A549 (cell line): ENCODE measurements at regions not wholly inside any gene's neighbourhood (a gene's known extent, or its start where the extent isn't known, plus 50 kb on each side); places are given as distances from the start of the nearest gene placed in this dataset.

ENCODE experiments used
- ATAC-seq, 2 experiments: fragments of 200-7000 bp in 1 of 2; fragments of >200 bp in 1 of 2; cut with Nextera tagmentation in 1 of 2; cut with Tn5 transposase in 1 of 2; 3 replicates each; pipeline versions ENCODE4 v1.8.0 to v1.9.1; 2018 to 2020; ENCODE audit warnings: mild to moderate bottlenecking in 1 of 2, moderate library complexity in 1 of 2
- CTCF ChIA-PET: fragments of 300-600 bp; sonication (Branson Sonifier 250); formaldehyde crosslinking; extraction: SDS; loops from one replicate; lab custom pipeline; 2021; ENCODE audit warnings: antibody characterized with exemption, inconsistent platforms; lab: Yijun Ruan, JAX
- POLR2A ChIA-PET: fragments of 350-600 bp; formaldehyde crosslinking; extraction: SDS; loops from one replicate; lab custom pipeline; 2021; ENCODE audit warnings: antibody characterized with exemption, inconsistent platforms; lab: Yijun Ruan, JAX
- DNase-seq, 2 experiments: peaks; one replicate each; pipeline versions ENCODE4 v3.0.0 to v3.0.0-alpha.2; 2011 to 2016; ENCODE audit warnings: low read depth in 1 of 2, low spot score in 1 of 2
- FAIRE-seq: peaks from 2 replicates; lab custom pipeline; 2011; peaks lifted over from hg19 to GRCh38; lab: Jason Lieb, UNC
- H3K27ac ChIP-seq, 2 experiments: fragments of >200 bp; sonication (Bioruptor Twin); formaldehyde crosslinking; 3 replicates each; pipeline ENCODE4 v1.5.1; 2016 to 2017
- H3K4me1 ChIP-seq: fragments of >200 bp; sonication (Bioruptor Twin); formaldehyde crosslinking; 3 replicates; pipeline ENCODE4 v1.6.1; 2016
- H3K4me2 ChIP-seq: fragments of >200 bp; sonication (Bioruptor Twin); formaldehyde crosslinking; 3 replicates; pipeline ENCODE4 v1.6.1; 2016
- H3K4me3 ChIP-seq: fragments of >200 bp; sonication (Bioruptor Twin); formaldehyde crosslinking; 3 replicates; pipeline ENCODE4 v1.5.1; 2016
- H3K9me3 ChIP-seq: fragments of >200 bp; sonication (Bioruptor Twin); formaldehyde crosslinking; 3 replicates; pipeline ENCODE4 v1.6.1; 2016
- BHLHE40 ChIP-seq: IDR thresholded peaks from 2 replicates; pipeline ENCODE4 v1.6.1; 2012; ENCODE audit warnings: low read depth, low read length, inconsistent platforms
- CHD2 ChIP-seq: fragments of 150-350 bp; IDR thresholded peaks from 2 replicates; pipeline ENCODE4 v1.6.1; 2014; ENCODE audit warnings: low read length; ENCODE audit not compliant: partially characterized antibody
- EHF ChIP-seq: fragments of 250-450 bp; sonication (Bioruptor Pico); IDR thresholded peaks from 2 replicates; pipeline ENCODE4 v1.5.0; 2020; ENCODE audit warnings: mild to moderate bottlenecking
- EHMT2 ChIP-seq: fragments of 200-600 bp; sonication (generic); IDR thresholded peaks from 2 replicates; pipeline ENCODE4 v1.6.1; 2016; ENCODE audit warnings: antibody characterized with exemption, low read depth, mild to moderate bottlenecking, moderate library complexity
- ESRRA ChIP-seq: fragments of 150-350 bp; IDR thresholded peaks from 2 replicates; pipeline ENCODE4 v1.6.1; 2014; ENCODE audit warnings: mild to moderate bottlenecking, low read length, borderline replicate concordance
- KDM5A ChIP-seq: fragments of 200-600 bp; sonication (generic); IDR thresholded peaks from 2 replicates; pipeline ENCODE4 v1.6.1; 2016; ENCODE audit warnings: antibody characterized with exemption, mild to moderate bottlenecking
- MAFK ChIP-seq: fragments of 450-650 bp; IDR thresholded peaks from 2 replicates; pipeline ENCODE4 v1.6.1; 2014; ENCODE audit not compliant: partially characterized antibody
- NPAS2 ChIP-seq: fragments of 250-450 bp; sonication (Bioruptor Pico); IDR thresholded peaks from 2 replicates; pipeline ENCODE4 v1.8.0; 2022; ENCODE audit warnings: mild to moderate bottlenecking, moderate library complexity, borderline replicate concordance
- PHF8 ChIP-seq: fragments of 200-600 bp; sonication (generic); IDR thresholded peaks from 2 replicates; pipeline ENCODE4 v1.6.1; 2016; ENCODE audit warnings: low read depth, mild to moderate bottlenecking, antibody characterized with exemption, moderate library complexity, borderline replicate concordance
- RARB ChIP-seq: fragments of 250-450 bp; sonication (Bioruptor Pico); IDR thresholded peaks from 2 replicates; pipeline ENCODE4 v1.8.0; 2021; ENCODE audit warnings: mild to moderate bottlenecking, moderate library complexity
- RNF2 ChIP-seq: fragments of 200-600 bp; sonication (generic); IDR thresholded peaks from 2 replicates; pipeline ENCODE4 v1.6.1; 2016; ENCODE audit warnings: low read depth, mild to moderate bottlenecking, antibody characterized with exemption, moderate library complexity, borderline replicate concordance
- SREBF2 ChIP-seq: fragments of 450-650 bp; IDR thresholded peaks from 2 replicates; pipeline ENCODE4 v1.6.1; 2014; ENCODE audit warnings: mild to moderate bottlenecking, moderate library complexity
- TP53 ChIP-seq: fragments of 250-450 bp; sonication (Bioruptor Pico); IDR thresholded peaks from 2 replicates; pipeline ENCODE4 v1.5.0; 2021; ENCODE audit warnings: mild to moderate bottlenecking, moderate library complexity
- ZC3H11A ChIP-seq: fragments of 450-650 bp; IDR thresholded peaks from 2 replicates; pipeline ENCODE4 v1.6.1; 2014; ENCODE audit warnings: antibody characterized with exemption, mild to moderate bottlenecking
- ZSCAN20 ChIP-seq: fragments of 250-450 bp; sonication (Bioruptor Pico); IDR thresholded peaks from 2 replicates; pipeline ENCODE4 v1.8.0; 2022; ENCODE audit warnings: mild to moderate bottlenecking, moderate library complexity
- WGBS: methylation state at CpG from one replicate; pipeline ENCODE4 v1.1.6; 2017; ENCODE audit errors: missing lambda C conversion rate; 5-methylcytosine and 5-hydroxymethylcytosine counted together
- TF ChIP-seq, protein P1 (sequence below): fragments of >200 bp; sonication (Bioruptor Twin); formaldehyde crosslinking; IDR thresholded peaks from 3 replicates; pipeline ENCODE4 v1.5.1; 2016
- TF ChIP-seq, protein P2 (sequence below): IDR thresholded peaks from 2 replicates; pipeline ENCODE4 v1.6.1; 2012; ENCODE audit warnings: low read depth, borderline replicate concordance
- TF ChIP-seq, protein P3 (sequence below): fragments of >200 bp; sonication (Bioruptor Twin); formaldehyde crosslinking; IDR thresholded peaks from 2 replicates; pipeline ENCODE4 v1.6.1; 2016
- TF ChIP-seq, protein P4 (sequence below): fragments of 200-600 bp; sonication (generic); IDR thresholded peaks from 2 replicates; pipeline ENCODE4 v1.6.1; 2016; ENCODE audit warnings: antibody characterized with exemption, mild to moderate bottlenecking, moderate library complexity
- TF ChIP-seq, protein P5 (sequence below): IDR thresholded peaks from 2 replicates; pipeline ENCODE4 v1.6.1; 2012
- TF ChIP-seq, protein P6 (sequence below): fragments of 250-450 bp; sonication (Bioruptor Pico); IDR thresholded peaks from 2 replicates; pipeline ENCODE4 v1.5.0; 2020; ENCODE audit warnings: low read depth, mild to moderate bottlenecking, moderate library complexity

DNA sequence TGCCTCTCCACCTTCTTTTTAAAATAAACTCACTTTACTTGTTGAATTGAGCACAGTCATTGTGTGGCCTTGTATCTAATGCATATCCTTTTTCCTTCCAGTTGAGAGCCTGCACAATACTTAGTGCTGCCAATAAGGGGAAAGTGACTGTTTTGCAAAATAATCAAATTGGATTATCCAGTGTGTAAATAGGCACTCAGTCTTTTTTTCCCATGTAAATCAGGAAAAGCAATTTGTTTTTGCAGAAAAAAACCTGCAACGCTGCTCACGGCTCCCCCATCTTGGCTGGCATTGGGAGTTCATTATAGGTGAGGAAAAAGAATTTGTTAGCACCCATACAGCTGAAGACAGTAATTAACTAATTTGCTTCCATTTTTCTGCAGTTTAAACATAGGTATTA is 299.9 kb downstream of the CSNK1G3 start (continued):
- TF ChIP-seq, protein P1, sequence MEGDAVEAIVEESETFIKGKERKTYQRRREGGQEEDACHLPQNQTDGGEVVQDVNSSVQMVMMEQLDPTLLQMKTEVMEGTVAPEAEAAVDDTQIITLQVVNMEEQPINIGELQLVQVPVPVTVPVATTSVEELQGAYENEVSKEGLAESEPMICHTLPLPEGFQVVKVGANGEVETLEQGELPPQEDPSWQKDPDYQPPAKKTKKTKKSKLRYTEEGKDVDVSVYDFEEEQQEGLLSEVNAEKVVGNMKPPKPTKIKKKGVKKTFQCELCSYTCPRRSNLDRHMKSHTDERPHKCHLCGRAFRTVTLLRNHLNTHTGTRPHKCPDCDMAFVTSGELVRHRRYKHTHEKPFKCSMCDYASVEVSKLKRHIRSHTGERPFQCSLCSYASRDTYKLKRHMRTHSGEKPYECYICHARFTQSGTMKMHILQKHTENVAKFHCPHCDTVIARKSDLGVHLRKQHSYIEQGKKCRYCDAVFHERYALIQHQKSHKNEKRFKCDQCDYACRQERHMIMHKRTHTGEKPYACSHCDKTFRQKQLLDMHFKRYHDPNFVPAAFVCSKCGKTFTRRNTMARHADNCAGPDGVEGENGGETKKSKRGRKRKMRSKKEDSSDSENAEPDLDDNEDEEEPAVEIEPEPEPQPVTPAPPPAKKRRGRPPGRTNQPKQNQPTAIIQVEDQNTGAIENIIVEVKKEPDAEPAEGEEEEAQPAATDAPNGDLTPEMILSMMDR, result no peak
- TF ChIP-seq, protein P2, sequence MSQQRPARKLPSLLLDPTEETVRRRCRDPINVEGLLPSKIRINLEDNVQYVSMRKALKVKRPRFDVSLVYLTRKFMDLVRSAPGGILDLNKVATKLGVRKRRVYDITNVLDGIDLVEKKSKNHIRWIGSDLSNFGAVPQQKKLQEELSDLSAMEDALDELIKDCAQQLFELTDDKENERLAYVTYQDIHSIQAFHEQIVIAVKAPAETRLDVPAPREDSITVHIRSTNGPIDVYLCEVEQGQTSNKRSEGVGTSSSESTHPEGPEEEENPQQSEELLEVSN, result no peak
- TF ChIP-seq CHD2, result no peak

DNA sequence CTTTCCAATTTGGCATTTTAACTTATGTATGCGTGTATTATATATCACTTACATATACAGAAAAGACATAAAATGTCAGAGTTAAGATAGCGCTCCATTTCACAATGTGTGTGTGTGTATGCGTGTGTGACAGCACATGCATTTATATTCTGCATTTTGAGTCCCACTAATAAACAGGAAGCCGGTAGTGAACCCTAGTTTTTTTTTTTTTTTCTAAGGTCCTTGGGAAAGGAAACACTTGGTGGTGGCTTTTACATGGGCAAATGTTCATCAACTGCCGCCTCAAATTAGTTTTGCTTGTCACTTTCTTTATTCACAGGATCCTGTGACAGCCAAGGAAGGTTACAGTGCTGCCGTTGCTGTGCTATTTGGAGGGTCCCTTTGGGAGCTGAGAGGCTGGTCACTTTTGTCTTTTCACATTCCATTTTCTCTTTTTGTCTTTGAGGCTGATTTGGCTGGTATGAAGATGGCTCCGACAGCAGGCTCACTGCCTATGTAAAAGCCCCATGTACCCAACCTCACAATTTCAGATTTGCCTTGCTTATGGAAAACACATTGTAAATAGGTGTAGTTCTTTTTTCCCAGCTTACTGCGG is 298.9 kb downstream of the CSNK1G3 start:
- H3K4me2 ChIP-seq, result peak overlapping the region; percentile 23; the same call in 2 of the 3 replicates
- FAIRE-seq (no peak), ATAC-seq (no peak), DNase-seq (no peak)
- H3K9me3 ChIP-seq, result no peaks in the 10 kb centered on the region
- H3K4me1 ChIP-seq, result peaks cover 18% of the 10 kb centered on the region; the same call in 1 of the 3 replicates
- no peak overlapping the region for H3K4me3 ChIP-seq
- ChIA-PET CTCF (no interaction called here), POLR2A (no interaction called here)
- TF ChIP-seq RARB (no peak), EHMT2 (no peak), KDM5A (no peak), BHLHE40 (no peak), SREBF2 (no peak), PHF8 (no peak), TP53 (no peak)
- TF ChIP-seq, protein P3, sequence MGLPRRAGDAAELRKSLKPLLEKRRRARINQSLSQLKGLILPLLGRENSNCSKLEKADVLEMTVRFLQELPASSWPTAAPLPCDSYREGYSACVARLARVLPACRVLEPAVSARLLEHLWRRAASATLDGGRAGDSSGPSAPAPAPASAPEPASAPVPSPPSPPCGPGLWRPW, result no peak
- 70% methylated on average over 8 of the region's 8 CpGs for WGBS
- no peak overlapping the region for H3K27ac ChIP-seq

DNA sequence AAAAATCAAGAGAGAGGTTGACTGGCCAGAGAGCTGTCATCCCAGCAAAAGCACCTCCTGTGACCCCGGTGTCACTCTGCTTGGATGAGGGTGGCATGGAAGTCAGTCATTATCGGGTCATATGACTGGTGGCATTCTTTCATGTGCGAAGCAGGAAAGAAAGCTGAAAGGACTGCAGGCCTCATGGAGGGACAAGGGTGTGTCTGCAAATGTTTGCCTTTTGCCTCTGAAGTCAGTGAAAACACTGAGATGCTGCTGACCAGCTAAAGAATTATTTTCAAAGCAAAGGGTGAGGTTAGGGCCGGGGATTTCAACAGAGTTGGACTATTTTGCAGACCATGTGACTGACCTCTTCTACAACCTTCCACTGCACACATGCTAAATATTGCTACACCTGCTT is 298.3 kb downstream of the CSNK1G3 start:
- no peak overlapping the region for H3K4me3 ChIP-seq
- WGBS, result 40% methylated on average over 4 of the region's 4 CpGs
- H3K27ac ChIP-seq, result peak overlapping the region in 1 of 2 experiments; percentile 56; a peak in 2 of 6 replicates
- TF ChIP-seq MAFK (no peak), EHF (CRISPR knock-in tag) (no peak)
- CTCF ChIA-PET, result no interaction called here
- POLR2A ChIA-PET, result no interaction called here
- no peak for FAIRE-seq
- H3K4me1 ChIP-seq, result peaks cover 18% of the 10 kb centered on the region; the same call in 1 of the 3 replicates
- peak in 1 of 2 experiments; percentile 24; a peak in 2 of 6 replicates for ATAC-seq
- DNase-seq, result peak in 1 of 2 experiments; percentile 46
- H3K9me3 ChIP-seq, result no peaks in the 10 kb centered on the region
- peak overlapping the region; percentile 23; the same call in 2 of the 3 replicates for H3K4me2 ChIP-seq

DNA sequence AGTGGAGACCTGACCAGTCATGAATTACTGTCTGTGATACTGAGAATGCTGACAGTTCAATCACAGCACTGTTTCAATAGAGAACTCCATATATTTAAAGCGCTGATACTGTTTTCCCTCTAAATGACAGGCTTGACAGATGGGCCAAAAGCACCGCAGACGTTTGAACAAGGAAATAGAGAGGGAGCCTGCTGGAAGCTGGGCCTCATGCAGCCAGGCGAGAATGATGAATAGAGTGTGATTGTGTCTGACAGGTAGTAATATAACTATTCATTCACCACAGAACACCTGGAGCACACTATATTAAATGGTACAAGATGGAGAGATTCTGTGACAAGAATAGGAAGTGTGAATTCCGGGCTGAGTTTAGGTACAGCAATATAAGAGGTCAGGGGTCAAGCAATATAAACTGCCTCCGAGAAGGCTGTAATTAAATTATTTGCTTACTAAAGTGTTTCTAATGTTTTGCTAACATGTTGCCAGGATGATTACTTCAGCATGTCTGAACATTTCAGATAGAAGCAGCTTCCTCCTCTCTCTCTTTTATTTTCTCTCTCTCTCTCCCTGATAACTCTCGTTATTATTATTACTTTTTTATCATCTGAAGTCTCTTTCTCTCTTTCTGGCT is 297.7 kb downstream of the CSNK1G3 start:
- H3K4me3 ChIP-seq, result no peak overlapping the region
- peaks cover 18% of the 10 kb centered on the region; the same call in 1 of the 3 replicates for H3K4me1 ChIP-seq
- H3K4me2 ChIP-seq, result peak overlapping the region; percentile 23; the same call in 2 of the 3 replicates
- no peak for DNase-seq
- ChIA-PET CTCF (no interaction called here), POLR2A (no interaction called here)
- no peak for FAIRE-seq
- 77% methylated on average over 7 of the region's 7 CpGs for WGBS
- peak overlapping the region in 1 of 2 experiments; percentile 56; a peak in 2 of 6 replicates for H3K27ac ChIP-seq
- no peak for ATAC-seq
- no peaks in the 10 kb centered on the region for H3K9me3 ChIP-seq
- TF ChIP-seq ZSCAN20 (no peak), RNF2 (no peak), NPAS2 (CRISPR knock-in tag) (no peak), EHF (CRISPR knock-in tag) (no peak), ESRRA (no peak), ZC3H11A (no peak)
- TF ChIP-seq, protein P4, sequence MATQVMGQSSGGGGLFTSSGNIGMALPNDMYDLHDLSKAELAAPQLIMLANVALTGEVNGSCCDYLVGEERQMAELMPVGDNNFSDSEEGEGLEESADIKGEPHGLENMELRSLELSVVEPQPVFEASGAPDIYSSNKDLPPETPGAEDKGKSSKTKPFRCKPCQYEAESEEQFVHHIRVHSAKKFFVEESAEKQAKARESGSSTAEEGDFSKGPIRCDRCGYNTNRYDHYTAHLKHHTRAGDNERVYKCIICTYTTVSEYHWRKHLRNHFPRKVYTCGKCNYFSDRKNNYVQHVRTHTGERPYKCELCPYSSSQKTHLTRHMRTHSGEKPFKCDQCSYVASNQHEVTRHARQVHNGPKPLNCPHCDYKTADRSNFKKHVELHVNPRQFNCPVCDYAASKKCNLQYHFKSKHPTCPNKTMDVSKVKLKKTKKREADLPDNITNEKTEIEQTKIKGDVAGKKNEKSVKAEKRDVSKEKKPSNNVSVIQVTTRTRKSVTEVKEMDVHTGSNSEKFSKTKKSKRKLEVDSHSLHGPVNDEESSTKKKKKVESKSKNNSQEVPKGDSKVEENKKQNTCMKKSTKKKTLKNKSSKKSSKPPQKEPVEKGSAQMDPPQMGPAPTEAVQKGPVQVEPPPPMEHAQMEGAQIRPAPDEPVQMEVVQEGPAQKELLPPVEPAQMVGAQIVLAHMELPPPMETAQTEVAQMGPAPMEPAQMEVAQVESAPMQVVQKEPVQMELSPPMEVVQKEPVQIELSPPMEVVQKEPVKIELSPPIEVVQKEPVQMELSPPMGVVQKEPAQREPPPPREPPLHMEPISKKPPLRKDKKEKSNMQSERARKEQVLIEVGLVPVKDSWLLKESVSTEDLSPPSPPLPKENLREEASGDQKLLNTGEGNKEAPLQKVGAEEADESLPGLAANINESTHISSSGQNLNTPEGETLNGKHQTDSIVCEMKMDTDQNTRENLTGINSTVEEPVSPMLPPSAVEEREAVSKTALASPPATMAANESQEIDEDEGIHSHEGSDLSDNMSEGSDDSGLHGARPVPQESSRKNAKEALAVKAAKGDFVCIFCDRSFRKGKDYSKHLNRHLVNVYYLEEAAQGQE, result no peak
- TF ChIP-seq, protein P5, sequence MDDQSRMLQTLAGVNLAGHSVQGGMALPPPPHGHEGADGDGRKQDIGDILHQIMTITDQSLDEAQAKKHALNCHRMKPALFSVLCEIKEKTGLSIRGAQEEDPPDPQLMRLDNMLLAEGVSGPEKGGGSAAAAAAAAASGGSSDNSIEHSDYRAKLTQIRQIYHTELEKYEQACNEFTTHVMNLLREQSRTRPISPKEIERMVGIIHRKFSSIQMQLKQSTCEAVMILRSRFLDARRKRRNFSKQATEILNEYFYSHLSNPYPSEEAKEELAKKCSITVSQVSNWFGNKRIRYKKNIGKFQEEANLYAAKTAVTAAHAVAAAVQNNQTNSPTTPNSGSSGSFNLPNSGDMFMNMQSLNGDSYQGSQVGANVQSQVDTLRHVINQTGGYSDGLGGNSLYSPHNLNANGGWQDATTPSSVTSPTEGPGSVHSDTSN, result no peak
- TF ChIP-seq, protein P3, result no peak
- TF ChIP-seq, protein P6, sequence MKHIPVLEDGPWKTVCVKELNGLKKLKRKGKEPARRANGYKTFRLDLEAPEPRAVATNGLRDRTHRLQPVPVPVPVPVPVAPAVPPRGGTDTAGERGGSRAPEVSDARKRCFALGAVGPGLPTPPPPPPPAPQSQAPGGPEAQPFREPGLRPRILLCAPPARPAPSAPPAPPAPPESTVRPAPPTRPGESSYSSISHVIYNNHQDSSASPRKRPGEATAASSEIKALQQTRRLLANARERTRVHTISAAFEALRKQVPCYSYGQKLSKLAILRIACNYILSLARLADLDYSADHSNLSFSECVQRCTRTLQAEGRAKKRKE, result no peak
